ENCODE measurements at regions not wholly inside any gene's neighbourhood (a gene's known extent, or its start where the extent isn't known, plus 50 kb on each side); places are given as distances from the start of the nearest gene placed in this dataset.

GRCh38 chr15:87212041-87212440 lies 1044.5 kb downstream of the NTRK3 start:
- TF ChIP-seq, protein P1, sequence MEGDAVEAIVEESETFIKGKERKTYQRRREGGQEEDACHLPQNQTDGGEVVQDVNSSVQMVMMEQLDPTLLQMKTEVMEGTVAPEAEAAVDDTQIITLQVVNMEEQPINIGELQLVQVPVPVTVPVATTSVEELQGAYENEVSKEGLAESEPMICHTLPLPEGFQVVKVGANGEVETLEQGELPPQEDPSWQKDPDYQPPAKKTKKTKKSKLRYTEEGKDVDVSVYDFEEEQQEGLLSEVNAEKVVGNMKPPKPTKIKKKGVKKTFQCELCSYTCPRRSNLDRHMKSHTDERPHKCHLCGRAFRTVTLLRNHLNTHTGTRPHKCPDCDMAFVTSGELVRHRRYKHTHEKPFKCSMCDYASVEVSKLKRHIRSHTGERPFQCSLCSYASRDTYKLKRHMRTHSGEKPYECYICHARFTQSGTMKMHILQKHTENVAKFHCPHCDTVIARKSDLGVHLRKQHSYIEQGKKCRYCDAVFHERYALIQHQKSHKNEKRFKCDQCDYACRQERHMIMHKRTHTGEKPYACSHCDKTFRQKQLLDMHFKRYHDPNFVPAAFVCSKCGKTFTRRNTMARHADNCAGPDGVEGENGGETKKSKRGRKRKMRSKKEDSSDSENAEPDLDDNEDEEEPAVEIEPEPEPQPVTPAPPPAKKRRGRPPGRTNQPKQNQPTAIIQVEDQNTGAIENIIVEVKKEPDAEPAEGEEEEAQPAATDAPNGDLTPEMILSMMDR (IDR thresholded peaks at IDR 0.05) = no peak
- no peak for TF ChIP-seq POLR2AphosphoS5 (IDR thresholded peaks at IDR 0.05)
